HG02870 (cell line): ENCODE measurements at regions not wholly inside any gene's neighbourhood (a gene's known extent, or its start where the extent isn't known, plus 50 kb on each side); places are given as distances from the start of the nearest gene placed in this dataset.
"Not testable (repeated sequence)": the region's sequence is repeated elsewhere in the genome, so short reads cannot be mapped to it uniquely, and the experiment has no call there.

Experiments used
- ATAC-seq: cut with Tn5 transposase; IDR thresholded peaks from one replicate; pipeline ENCODE4 v1.9.1; 2021; ENCODE audit warnings: mild to moderate bottlenecking, moderate library complexity; ENCODE audit not compliant: unreplicated experiment

GRCh38 chr6:159525445-159526025 lies 167.5 kb downstream of the SOD2 start:
- no peak for ATAC-seq

GRCh38 chr6:159522877-159523547 lies 170.0 kb downstream of the SOD2 start:
- ATAC-seq, result no peak

- no peak for ATAC-seq
These were observed 171.1 kb downstream of the SOD2 start for GRCh38 chr6:159521962-159522361.

- no peak for ATAC-seq
These were observed 173.0 kb downstream of the SOD2 start for GRCh38 chr6:159520002-159520401.

GRCh38 chr6:159515811-159516210 lies 177.2 kb downstream of the SOD2 start:
- not testable (repeated sequence) for ATAC-seq

GRCh38 chr6:159513914-159514313 lies 179.1 kb downstream of the SOD2 start:
- ATAC-seq, result no peak

- ATAC-seq, result no peak
These were observed 179.8 kb downstream of the SOD2 start for GRCh38 chr6:159513074-159513720.

- no peak for ATAC-seq
These were observed 180.5 kb downstream of the SOD2 start for GRCh38 chr6:159512571-159512970.

GRCh38 chr6:159512104-159512503 lies 180.9 kb downstream of the SOD2 start:
- no peak for ATAC-seq

- no peak for ATAC-seq
These were observed 182.9 kb downstream of the SOD2 start for GRCh38 chr6:159510141-159510540.

GRCh38 chr6:159508931-159509330 lies 184.1 kb downstream of the SOD2 start:
- ATAC-seq, result no peak

GRCh38 chr6:159506048-159506447 lies 187.0 kb downstream of the SOD2 start:
- ATAC-seq, result no peak

- no peak for ATAC-seq
These were observed 187.7 kb downstream of the SOD2 start for GRCh38 chr6:159505140-159505922.

- no peak for ATAC-seq
These were observed 191.5 kb downstream of the SOD2 start for GRCh38 chr6:159501558-159501957.

- ATAC-seq, result no peak
These were observed 194.0 kb downstream of the SOD2 start for GRCh38 chr6:159499034-159499433.

- ATAC-seq, result no peak
These were observed 198.5 kb downstream of the SOD2 start for GRCh38 chr6:159494586-159494972.

- no peak for ATAC-seq
These were observed 199.0 kb downstream of the SOD2 start for GRCh38 chr6:159493898-159494585.

- ATAC-seq, result no peak
These were observed 199.7 kb downstream of the SOD2 start for GRCh38 chr6:159493231-159493897.

- ATAC-seq, result no peak
These were observed 202.6 kb downstream of the SOD2 start for GRCh38 chr6:159490298-159490937.

- ATAC-seq, result no peak
These were observed 205.4 kb downstream of the SOD2 start for GRCh38 chr6:159487636-159488035.
